ENCODE measurements at regions not wholly inside any gene's neighbourhood (a gene's known extent, or its start where the extent isn't known, plus 50 kb on each side); places are given as distances from the start of the nearest gene placed in this dataset.

DNA sequence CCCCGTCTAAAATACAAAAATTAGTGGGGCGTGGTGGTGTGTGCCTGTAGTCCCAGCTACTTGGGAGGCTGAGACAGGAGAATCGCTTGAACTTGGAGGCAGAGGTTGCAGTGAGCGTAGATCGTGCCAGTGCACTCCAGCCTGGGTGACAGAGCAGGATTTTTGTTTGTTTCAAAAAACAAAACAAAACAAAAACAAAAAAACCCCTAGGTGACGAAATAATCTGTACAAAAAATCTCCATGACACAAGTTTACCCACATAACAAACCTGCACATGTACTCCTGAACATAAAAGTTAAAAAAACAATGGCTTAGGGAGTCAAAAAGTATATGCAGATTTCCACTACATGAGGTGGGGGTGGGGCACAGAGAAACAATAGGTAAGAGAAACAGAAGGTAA lies 140.5 kb upstream of the ASIC2 start:
- no peak for DNase-seq
- TF ChIP-seq, protein P1, sequence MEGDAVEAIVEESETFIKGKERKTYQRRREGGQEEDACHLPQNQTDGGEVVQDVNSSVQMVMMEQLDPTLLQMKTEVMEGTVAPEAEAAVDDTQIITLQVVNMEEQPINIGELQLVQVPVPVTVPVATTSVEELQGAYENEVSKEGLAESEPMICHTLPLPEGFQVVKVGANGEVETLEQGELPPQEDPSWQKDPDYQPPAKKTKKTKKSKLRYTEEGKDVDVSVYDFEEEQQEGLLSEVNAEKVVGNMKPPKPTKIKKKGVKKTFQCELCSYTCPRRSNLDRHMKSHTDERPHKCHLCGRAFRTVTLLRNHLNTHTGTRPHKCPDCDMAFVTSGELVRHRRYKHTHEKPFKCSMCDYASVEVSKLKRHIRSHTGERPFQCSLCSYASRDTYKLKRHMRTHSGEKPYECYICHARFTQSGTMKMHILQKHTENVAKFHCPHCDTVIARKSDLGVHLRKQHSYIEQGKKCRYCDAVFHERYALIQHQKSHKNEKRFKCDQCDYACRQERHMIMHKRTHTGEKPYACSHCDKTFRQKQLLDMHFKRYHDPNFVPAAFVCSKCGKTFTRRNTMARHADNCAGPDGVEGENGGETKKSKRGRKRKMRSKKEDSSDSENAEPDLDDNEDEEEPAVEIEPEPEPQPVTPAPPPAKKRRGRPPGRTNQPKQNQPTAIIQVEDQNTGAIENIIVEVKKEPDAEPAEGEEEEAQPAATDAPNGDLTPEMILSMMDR (IDR thresholded peaks at IDR 0.05) = no peak
- H3K4me3 Mint-ChIP-seq = no peak overlapping the region
- peaks cover 47% of the 10 kb centered on the region for H3K9me3 Mint-ChIP-seq
- H3K27me3 Mint-ChIP-seq (ENCODE audit: insufficient read depth) = no peaks in the 10 kb centered on the region
- no peak overlapping the region for H3K27ac Mint-ChIP-seq
- H3K4me1 Mint-ChIP-seq (ENCODE audit: low read depth) = no peaks in the 10 kb centered on the region
- H3K36me3 Mint-ChIP-seq (ENCODE audit: low read depth) = no peaks in the 10 kb centered on the region

DNA sequence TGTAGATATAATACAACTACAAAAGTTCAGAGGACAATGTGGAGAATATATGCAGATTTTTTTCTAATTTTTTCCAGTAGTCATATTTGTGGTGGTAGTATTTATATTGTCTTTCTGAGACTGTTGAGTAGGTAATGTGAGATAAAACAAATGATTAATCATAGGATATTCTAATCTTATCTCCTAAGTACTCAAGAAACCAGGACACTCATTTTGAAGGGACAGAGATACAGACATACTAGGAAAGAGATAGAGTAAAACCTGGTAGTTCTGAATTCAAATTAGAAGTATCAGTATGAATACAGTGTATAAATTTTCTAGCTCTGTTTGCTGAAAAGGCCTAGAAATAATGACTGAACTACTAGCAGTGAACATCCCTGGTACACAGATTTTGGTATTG lies 141.7 kb upstream of the ASIC2 start:
- Mint-ChIP-seq H3K4me1 (ENCODE audit: low read depth) (no peaks in the 10 kb centered on the region), H3K4me3 (no peak overlapping the region), H3K27me3 (ENCODE audit: insufficient read depth) (peaks cover 3% of the 10 kb centered on the region), H3K27ac (no peak overlapping the region), H3K9me3 (peaks cover 43% of the 10 kb centered on the region), H3K36me3 (ENCODE audit: low read depth) (no peaks in the 10 kb centered on the region)
- no peak for DNase-seq
- TF ChIP-seq, protein P1 (IDR thresholded peaks at IDR 0.05) = no peak

DNA sequence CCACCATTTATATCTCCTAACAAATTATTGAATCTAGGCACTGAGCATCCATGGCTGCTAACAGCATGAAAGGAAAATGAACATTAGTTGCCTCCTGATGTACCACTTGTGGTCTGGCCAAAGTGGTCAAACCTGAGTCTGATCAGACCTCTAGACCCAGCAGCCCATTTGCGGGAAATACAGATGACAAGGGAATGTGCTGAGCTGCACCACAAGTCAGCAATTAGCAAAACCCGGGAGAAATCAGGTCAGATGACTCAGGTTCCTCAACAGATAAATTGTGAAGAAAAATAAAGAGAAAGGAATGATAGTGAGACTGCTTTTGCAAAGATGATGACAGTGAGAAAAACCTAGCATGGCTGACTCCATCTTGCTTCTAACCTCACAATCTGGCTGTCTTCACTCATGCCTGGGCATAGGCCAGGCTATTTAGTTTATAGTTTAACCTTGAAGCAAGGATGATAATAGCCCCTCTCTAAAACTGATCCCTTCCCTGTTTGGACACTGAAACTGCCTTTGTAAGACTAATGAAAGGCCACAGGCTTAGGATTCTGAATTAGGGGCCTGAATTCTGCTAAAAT lies 142.7 kb upstream of the ASIC2 start:
- H3K27ac Mint-ChIP-seq = no peak overlapping the region
- no peak overlapping the region for H3K4me3 Mint-ChIP-seq
- peaks cover 4% of the 10 kb centered on the region for H3K27me3 Mint-ChIP-seq (ENCODE audit: insufficient read depth)
- peaks cover 38% of the 10 kb centered on the region for H3K9me3 Mint-ChIP-seq
- no peaks in the 10 kb centered on the region for H3K36me3 Mint-ChIP-seq (ENCODE audit: low read depth)
- TF ChIP-seq, protein P1 (IDR thresholded peaks at IDR 0.05) = no peak
- no peak for DNase-seq
- H3K4me1 Mint-ChIP-seq (ENCODE audit: low read depth) = no peaks in the 10 kb centered on the region

DNA sequence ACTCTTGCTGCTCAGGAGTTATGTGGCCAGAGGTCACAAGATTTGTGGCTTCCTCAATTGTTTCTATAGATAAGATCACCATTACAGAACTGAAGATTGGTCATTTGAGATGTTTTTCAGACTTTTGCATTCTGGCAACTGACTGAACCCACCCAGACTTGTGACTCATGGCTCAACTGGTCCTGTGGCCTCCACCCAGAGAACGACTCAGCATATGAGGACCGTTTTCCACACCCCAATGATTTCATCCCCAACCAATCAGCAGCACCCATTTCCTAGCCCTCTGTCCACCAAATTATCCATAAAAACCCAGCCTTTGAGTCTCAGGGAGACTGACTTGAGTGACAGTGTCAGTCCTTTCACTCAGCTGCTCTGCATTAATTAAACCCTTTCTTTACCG lies 143.2 kb upstream of the ASIC2 start:
- Mint-ChIP-seq H3K9me3 (peaks cover 33% of the 10 kb centered on the region), H3K36me3 (ENCODE audit: low read depth) (no peaks in the 10 kb centered on the region), H3K27me3 (ENCODE audit: insufficient read depth) (peaks cover 5% of the 10 kb centered on the region), H3K27ac (no peak overlapping the region), H3K4me1 (ENCODE audit: low read depth) (no peaks in the 10 kb centered on the region), H3K4me3 (no peak overlapping the region)
- DNase-seq = no peak
- TF ChIP-seq, protein P1 (IDR thresholded peaks at IDR 0.05) = no peak

DNA sequence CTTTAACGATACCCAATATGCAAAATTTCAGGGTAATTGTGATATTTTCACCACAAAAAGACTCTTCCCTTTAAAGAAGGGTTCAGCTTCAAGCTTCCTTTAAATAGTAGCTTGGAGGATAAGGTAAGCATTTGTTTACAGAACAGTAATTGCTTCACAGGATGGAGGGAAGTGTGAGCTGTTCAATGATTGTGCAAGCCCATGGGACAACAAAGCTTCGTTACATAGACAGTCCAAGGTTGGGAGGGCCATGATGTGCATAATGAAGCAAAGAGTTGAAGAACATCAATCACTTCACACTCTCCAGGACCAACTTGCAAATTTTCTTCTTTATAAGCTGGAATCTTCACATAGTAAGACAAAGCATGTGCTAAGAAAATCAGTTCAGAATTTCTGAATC lies 145.0 kb upstream of the ASIC2 start:
- H3K27me3 Mint-ChIP-seq (ENCODE audit: insufficient read depth) = peaks cover 5% of the 10 kb centered on the region
- H3K4me3 Mint-ChIP-seq = no peak overlapping the region
- no peaks in the 10 kb centered on the region for H3K4me1 Mint-ChIP-seq (ENCODE audit: low read depth)
- TF ChIP-seq, protein P1 (IDR thresholded peaks at IDR 0.05) = no peak
- H3K9me3 Mint-ChIP-seq = peaks cover 36% of the 10 kb centered on the region
- H3K36me3 Mint-ChIP-seq (ENCODE audit: low read depth) = peaks cover 4% of the 10 kb centered on the region; the same call in 1 of the 2 replicates
- no peak for DNase-seq
- no peak overlapping the region for H3K27ac Mint-ChIP-seq

DNA sequence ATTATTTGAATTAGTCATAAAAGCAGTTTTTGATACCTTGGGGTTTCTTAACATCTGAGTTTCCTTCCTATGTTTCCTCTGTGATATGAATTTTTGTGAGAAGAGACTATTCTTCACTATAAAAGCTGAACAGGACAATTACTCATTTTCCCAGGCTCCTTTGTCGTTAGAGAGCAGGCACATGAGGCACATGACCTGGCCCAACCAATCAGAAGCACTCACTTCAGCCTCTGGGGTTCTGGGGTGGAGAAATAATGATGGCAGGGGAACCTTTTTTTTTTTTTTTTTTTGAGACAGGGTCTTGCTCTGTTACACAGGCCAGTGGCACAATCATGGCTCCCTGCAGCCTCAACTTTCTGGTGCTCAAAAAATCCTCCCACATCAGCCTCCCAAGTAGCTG lies 145.5 kb upstream of the ASIC2 start:
- Mint-ChIP-seq H3K36me3 (ENCODE audit: low read depth) (peaks cover 5% of the 10 kb centered on the region; the same call in 1 of the 2 replicates), H3K9me3 (peaks cover 33% of the 10 kb centered on the region), H3K4me1 (ENCODE audit: low read depth) (no peaks in the 10 kb centered on the region), H3K27ac (no peak overlapping the region), H3K27me3 (ENCODE audit: insufficient read depth) (peaks cover 5% of the 10 kb centered on the region), H3K4me3 (no peak overlapping the region)
- TF ChIP-seq, protein P1 (IDR thresholded peaks at IDR 0.05) = no peak
- no peak for DNase-seq
